Neural cell (in vitro differentiated cells): ENCODE measurements at regions not wholly inside any gene's neighbourhood (a gene's known extent, or its start where the extent isn't known, plus 50 kb on each side); places are given as distances from the start of the nearest gene placed in this dataset.

Experiments
- H2AFZ ChIP-seq: fragments of 200-600, 300-800 bp; sonication (generic), shearing (Covaris generic); 2 replicates; pipeline ENCODE4 v1.6.0; 2014; ENCODE audit warnings: low read depth, mild to moderate bottlenecking, antibody characterized with exemption, low read length, moderate library complexity
- H3F3A ChIP-seq: fragments of 200-600 bp; shearing (Covaris generic); 2 replicates; pipeline ENCODE4 v1.6.1; 2016; ENCODE audit warnings: mild to moderate bottlenecking, moderate library complexity, mixed read lengths, antibody characterized with exemption, low read length; ENCODE audit not compliant: insufficient read depth, poor library complexity, severe bottlenecking
- H3K27ac ChIP-seq: fragments of 200-600, 300-800 bp; sonication (generic), shearing (Covaris generic); 2 replicates; pipeline ENCODE4 v1.5.1; 2014; ENCODE audit warnings: mild to moderate bottlenecking, low read length, moderate library complexity
- H3K27me3 ChIP-seq: fragments of 300-800, 200-600 bp; sonication (generic), shearing (Covaris generic); 2 replicates; pipeline ENCODE4 v1.6.0; 2014; ENCODE audit warnings: mild to moderate bottlenecking, low read depth, low read length, moderate library complexity; ENCODE audit not compliant: insufficient read depth
- H3K36me3 ChIP-seq: fragments of 300-800, 200-600 bp; sonication (generic), shearing (Covaris generic); 2 replicates; pipeline ENCODE4 v1.5.1; 2014; ENCODE audit warnings: mild to moderate bottlenecking, antibody characterized with exemption, low read length, moderate library complexity; ENCODE audit not compliant: insufficient read depth
- H3K4me2 ChIP-seq: fragments of 300-800, 200-600 bp; sonication (generic), shearing (Covaris generic); 2 replicates; pipeline ENCODE4 v1.6.0; 2014; ENCODE audit warnings: mild to moderate bottlenecking, low read length
- H3K4me3 ChIP-seq: fragments of 300-800, 200-600 bp; sonication (generic), shearing (Covaris generic); 2 replicates; pipeline ENCODE4 v1.5.1; 2014; ENCODE audit warnings: mild to moderate bottlenecking, low read length, moderate library complexity
- H3K79me2 ChIP-seq: fragments of 200-600 bp; shearing (Covaris generic); replicated peaks from 2 replicates; pipeline ENCODE4 v1.6.0; 2014; ENCODE audit warnings: mild to moderate bottlenecking, low read length, moderate library complexity; ENCODE audit not compliant: insufficient read depth
- H3K9ac ChIP-seq: fragments of 300-800, 200-600 bp; sonication (generic), shearing (Covaris generic); 2 replicates; pipeline ENCODE4 v1.6.1; 2016; ENCODE audit warnings: mild to moderate bottlenecking, low read length, mixed read lengths
- H3K9me2 ChIP-seq: fragments of 200-600 bp; shearing (Covaris generic); 2 replicates; pipeline ENCODE4 v1.6.1; 2016; ENCODE audit warnings: mild to moderate bottlenecking, low read length, mixed read lengths; ENCODE audit not compliant: insufficient read depth
- H3K9me3 ChIP-seq: fragments of 200-600, 300-800 bp; sonication (generic), shearing (Covaris generic); 2 replicates; pipeline ENCODE4 v1.6.1; 2016; ENCODE audit warnings: mild to moderate bottlenecking, mixed run types, low read length, moderate library complexity, mixed read lengths
- H4K20me1 ChIP-seq: fragments of 200-600 bp; shearing (Covaris generic); 2 replicates; pipeline ENCODE4 v1.6.1; 2016; ENCODE audit warnings: mild to moderate bottlenecking, mixed run types; ENCODE audit not compliant: insufficient read depth
- CTCF ChIP-seq: fragments of 450-650 bp; IDR thresholded peaks from 2 replicates; pipeline ENCODE4 v1.5.1; 2014; ENCODE audit warnings: antibody characterized with exemption, mild to moderate bottlenecking, moderate library complexity; ENCODE audit not compliant: poor library complexity, severe bottlenecking
- EP300 ChIP-seq: fragments of 450-650 bp; conservative IDR thresholded peaks from 2 replicates; pipeline ENCODE4 v1.6.1; 2014; ENCODE audit warnings: antibody characterized with exemption, mild to moderate bottlenecking, moderate library complexity; ENCODE audit not compliant: poor library complexity, severe bottlenecking
- EZH2 ChIP-seq: fragments of 200-600, 300-800 bp; shearing (Covaris generic), sonication (generic); IDR thresholded peaks from 2 replicates; pipeline ENCODE4 v1.6.1; 2014; ENCODE audit warnings: antibody characterized with exemption, low read length, borderline replicate concordance, mild to moderate bottlenecking; ENCODE audit not compliant: insufficient read depth, poor library complexity, severe bottlenecking
- MXI1 ChIP-seq: fragments of 450-650 bp; conservative IDR thresholded peaks from 2 replicates; pipeline ENCODE4 v1.6.1; 2014; ENCODE audit warnings: antibody characterized with exemption, mild to moderate bottlenecking; ENCODE audit not compliant: poor library complexity, severe bottlenecking
- POLR2AphosphoS5 ChIP-seq: IDR thresholded peaks from 2 replicates; pipeline ENCODE4 v1.6.1; 2012
- RAD21 ChIP-seq: fragments of 450-650 bp; conservative IDR thresholded peaks from 2 replicates; pipeline ENCODE4 v1.6.1; 2014; ENCODE audit warnings: antibody characterized with exemption, mild to moderate bottlenecking, moderate library complexity
- REST ChIP-seq: IDR thresholded peaks from 2 replicates; pipeline ENCODE4 v1.6.1; 2012; ENCODE audit warnings: borderline replicate concordance
- SMC3 ChIP-seq: fragments of 450-650 bp; conservative IDR thresholded peaks from 2 replicates; pipeline ENCODE4 v1.6.1; 2014; ENCODE audit warnings: antibody characterized with exemption, mild to moderate bottlenecking, moderate library complexity; ENCODE audit not compliant: poor library complexity
- TAF1 ChIP-seq: IDR thresholded peaks from 2 replicates; pipeline ENCODE4 v1.6.1; 2012; ENCODE audit warnings: low read depth

- Histone ChIP-seq H3K4me2 (no peak overlapping the region), H3K9me2 (no peaks in the 10 kb centered on the region), H3K36me3 (no peaks in the 10 kb centered on the region), H3F3A (no peaks in the 10 kb centered on the region), H3K9me3 (no peaks in the 10 kb centered on the region), H2AFZ (no peak overlapping the region), H3K79me2 (no peaks in the 10 kb centered on the region), H3K9ac (no peak overlapping the region), H4K20me1 (no peaks in the 10 kb centered on the region), H3K27me3 (no peaks in the 10 kb centered on the region), H3K27ac (no peak overlapping the region), H3K4me3 (no peak overlapping the region)
- TF ChIP-seq SMC3 = no peak
- no peak for TF ChIP-seq CTCF
- TF ChIP-seq POLR2AphosphoS5 = no peak
- TF ChIP-seq RAD21 = no peak
- no peak for TF ChIP-seq TAF1
- no peak for TF ChIP-seq EP300
- TF ChIP-seq EZH2 = no peak
- no peak for TF ChIP-seq REST
- no peak for TF ChIP-seq MXI1
Observed at GRCh38 chr14:53468876-53469275, 315.8 kb upstream of the DDHD1 start.

DNA sequence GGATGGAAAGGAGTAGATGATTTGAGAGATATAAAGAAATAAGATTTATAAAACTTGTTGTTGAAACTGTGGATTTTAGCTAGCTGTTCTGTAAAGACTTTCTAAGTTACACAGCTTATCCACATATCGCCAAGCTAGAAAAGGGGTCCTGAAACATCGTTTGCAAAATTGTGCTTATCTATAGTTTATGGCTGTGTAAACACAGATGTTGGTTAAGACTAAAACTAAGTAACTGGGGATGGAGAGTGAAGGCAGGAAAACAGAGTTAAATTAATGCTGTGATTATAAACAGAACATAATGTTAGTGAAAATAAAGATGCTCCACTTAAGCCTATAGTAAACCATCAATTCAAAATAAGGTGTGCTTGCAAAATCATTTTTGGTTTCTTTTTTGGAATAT is 311.3 kb upstream of the DDHD1 start:
- no peak overlapping the region for H3K4me2 ChIP-seq
- no peaks in the 10 kb centered on the region for H3K79me2 ChIP-seq
- H4K20me1 ChIP-seq = no peaks in the 10 kb centered on the region
- H3K27ac ChIP-seq = no peak overlapping the region
- no peaks in the 10 kb centered on the region for H3K9me3 ChIP-seq
- H2AFZ ChIP-seq = no peak overlapping the region
- no peaks in the 10 kb centered on the region for H3K9me2 ChIP-seq
- H3F3A ChIP-seq = no peaks in the 10 kb centered on the region
- H3K9ac ChIP-seq = no peak overlapping the region
- H3K36me3 ChIP-seq = no peaks in the 10 kb centered on the region
- H3K4me3 ChIP-seq = no peak overlapping the region
- H3K27me3 ChIP-seq = no peaks in the 10 kb centered on the region
- no peak for TF ChIP-seq MXI1
- TF ChIP-seq TAF1 = no peak
- TF ChIP-seq EZH2 = no peak
- TF ChIP-seq POLR2AphosphoS5 = no peak
- no peak for TF ChIP-seq RAD21
- TF ChIP-seq REST = no peak
- no peak for TF ChIP-seq EP300
- no peak for TF ChIP-seq CTCF
- no peak for TF ChIP-seq SMC3
